SK-N-SH treated with all-trans-retinoic acid at 6 μM for 48 hours (cell line): ENCODE measurements at regions not wholly inside any gene's neighbourhood (a gene's known extent, or its start where the extent isn't known, plus 50 kb on each side); places are given as distances from the start of the nearest gene placed in this dataset.
"Not testable (repeated sequence)": the region's sequence is repeated elsewhere in the genome, so short reads cannot be mapped to it uniquely, and the experiment has no call there.

ENCODE experiments used
- ATAC-seq: fragments of 200-7000 bp; cut with Tn5 transposase; 3 replicates; pipeline ENCODE4 v1.9.1; 2020; ENCODE audit warnings: mild to moderate bottlenecking, moderate library complexity
- BACH2 ChIP-seq: fragments of 250-450 bp; sonication (Bioruptor Pico); IDR thresholded peaks from 2 replicates; pipeline ENCODE4 v1.9.0; 2021; ENCODE audit warnings: mild to moderate bottlenecking, borderline replicate concordance
- CREB5 ChIP-seq: fragments of 250-450 bp; sonication (Bioruptor Pico); IDR thresholded peaks from 2 replicates; pipeline ENCODE4 v1.5.1; 2020; ENCODE audit warnings: low read depth, mild to moderate bottlenecking, moderate library complexity
- CSRNP3 ChIP-seq: fragments of 250-450 bp; sonication (Bioruptor Pico); IDR thresholded peaks from 2 replicates; pipeline ENCODE4 v1.5.1; 2021; ENCODE audit warnings: mild to moderate bottlenecking, moderate library complexity
- ESRRG ChIP-seq: fragments of 250-450 bp; sonication (Bioruptor Pico); IDR thresholded peaks from 2 replicates; pipeline ENCODE4 v1.6.1; 2021; ENCODE audit warnings: mild to moderate bottlenecking
- GLIS3 ChIP-seq: fragments of 250-450 bp; sonication (Bioruptor Pico); IDR thresholded peaks from 2 replicates; pipeline ENCODE4 v1.5.0; 2020; ENCODE audit warnings: mild to moderate bottlenecking, moderate library complexity
- ISL1 ChIP-seq: fragments of 250-450 bp; sonication (Bioruptor Pico); IDR thresholded peaks from 2 replicates; pipeline ENCODE4 v2.1.2; 2022; ENCODE audit warnings: mild to moderate bottlenecking, moderate library complexity
- OSR1 ChIP-seq: fragments of 250-450 bp; sonication (Bioruptor Pico); IDR thresholded peaks from 2 replicates; pipeline ENCODE4 v1.8.0; 2022; ENCODE audit warnings: moderate library complexity, mild to moderate bottlenecking, inconsistent platforms
- POU6F1 ChIP-seq: fragments of 250-450 bp; sonication (Bioruptor Pico); IDR thresholded peaks from 2 replicates; pipeline ENCODE4 v1.8.0; 2021; ENCODE audit warnings: low read depth, mild to moderate bottlenecking, moderate library complexity, borderline replicate concordance
- PPARA ChIP-seq: fragments of 250-450 bp; sonication (Bioruptor Pico); IDR thresholded peaks from 2 replicates; pipeline ENCODE4 v1.5.0; 2020; ENCODE audit warnings: mild to moderate bottlenecking, borderline replicate concordance
- RARB ChIP-seq: fragments of 250-450 bp; sonication (Bioruptor Pico); IDR thresholded peaks from 2 replicates; pipeline ENCODE4 v1.8.0; 2021; ENCODE audit warnings: mild to moderate bottlenecking, moderate library complexity
- SNAI2 ChIP-seq: fragments of 250-450 bp; sonication (Bioruptor Pico); IDR thresholded peaks from 2 replicates; pipeline ENCODE4 v1.5.0; 2020; ENCODE audit warnings: mild to moderate bottlenecking, moderate library complexity
- TCF4 ChIP-seq: fragments of 250-450 bp; sonication (Bioruptor Pico); IDR thresholded peaks from 2 replicates; pipeline ENCODE4 v1.8.0; 2021; ENCODE audit warnings: mild to moderate bottlenecking, moderate library complexity, borderline replicate concordance
- TOX ChIP-seq: fragments of 250-450 bp; sonication (Bioruptor Pico); IDR thresholded peaks from 2 replicates; pipeline ENCODE4 v1.8.0; 2021; ENCODE audit warnings: mild to moderate bottlenecking, moderate library complexity, borderline replicate concordance
- TSHZ2 ChIP-seq: fragments of 250-450 bp; sonication (Bioruptor Pico); IDR thresholded peaks from 2 replicates; pipeline ENCODE4 v1.5.0; 2020; ENCODE audit warnings: mild to moderate bottlenecking, moderate library complexity
- ZC3H10 ChIP-seq: fragments of 250-450 bp; sonication (Bioruptor Pico); IDR thresholded peaks from 2 replicates; pipeline ENCODE4 v1.5.1; 2021; ENCODE audit warnings: mild to moderate bottlenecking, moderate library complexity
- ZFP3 ChIP-seq: fragments of 250-450 bp; sonication (Bioruptor Pico); IDR thresholded peaks from 2 replicates; pipeline ENCODE4 v1.5.0; 2020; ENCODE audit warnings: mild to moderate bottlenecking, moderate library complexity
- ZFP30 ChIP-seq: fragments of 450-650 bp; formaldehyde crosslinking; IDR thresholded peaks from 2 replicates; pipeline ENCODE4 v1.5.0; 2022; ENCODE audit warnings: mild to moderate bottlenecking, moderate library complexity
- ZNF70 ChIP-seq: fragments of 450-650 bp; formaldehyde crosslinking; IDR thresholded peaks from 2 replicates; pipeline ENCODE4 v1.5.0; 2020; ENCODE audit warnings: mild to moderate bottlenecking, moderate library complexity
- ZNF8 ChIP-seq: fragments of 450-650 bp; formaldehyde crosslinking; IDR thresholded peaks from 2 replicates; pipeline ENCODE4 v1.5.0; 2020; ENCODE audit warnings: mild to moderate bottlenecking, moderate library complexity

- not testable (repeated sequence) for ATAC-seq
- peak; percentile 81 for TF ChIP-seq ZNF8
These were observed 102.5 kb upstream of the UGP2 start for GRCh38 chr2:63739180-63739579.

- TF ChIP-seq TCF4 (CRISPR knock-in tag) = no peak
- no peak for TF ChIP-seq ESRRG
- TF ChIP-seq CSRNP3 (CRISPR knock-in tag) = no peak
- no peak for TF ChIP-seq ZNF8
- TF ChIP-seq BACH2 (CRISPR knock-in tag) = no peak
- no peak for ATAC-seq
These were observed 101.7 kb upstream of the UGP2 start for GRCh38 chr2:63740020-63740419.

GRCh38 chr2:63740943-63741342, 100.8 kb upstream of the UGP2 start:
- peak; percentile 41 for ATAC-seq
- TF ChIP-seq ZC3H10 (CRISPR knock-in tag) (no peak), ZFP30 (CRISPR knock-in tag) (no peak), GLIS3 (CRISPR knock-in tag) (no peak), POU6F1 (CRISPR knock-in tag) (no peak), ESRRG (no peak), PPARA (CRISPR knock-in tag) (no peak), ISL1 (peak; percentile 88), TSHZ2 (CRISPR knock-in tag) (no peak), BACH2 (CRISPR knock-in tag) (no peak), TCF4 (CRISPR knock-in tag) (no peak), OSR1 (CRISPR knock-in tag) (no peak), SNAI2 (CRISPR knock-in tag) (no peak), ZNF70 (CRISPR knock-in tag) (no peak), ZFP3 (no peak), TOX (peak; percentile 49; the same call in 1 of the 2 replicates)

GRCh38 chr2:63741884-63742579, 99.7 kb upstream of the UGP2 start:
- no peak for TF ChIP-seq RARB (CRISPR knock-in tag)
- TF ChIP-seq ZC3H10 (CRISPR knock-in tag) = no peak
- TF ChIP-seq ZNF70 (CRISPR knock-in tag) = no peak
- TF ChIP-seq BACH2 (CRISPR knock-in tag) = no peak
- TF ChIP-seq TSHZ2 (CRISPR knock-in tag) = no peak; the same call in 1 of the 2 replicates
- no peak for TF ChIP-seq ESRRG
- TF ChIP-seq ISL1 = peak; percentile 91
- TF ChIP-seq ZNF8 = peak; percentile 47; the same call in 1 of the 2 replicates
- TF ChIP-seq CREB5 = no peak
- ATAC-seq = peak; percentile 51
